ENCODE measurements at regions not wholly inside any gene's neighbourhood (a gene's known extent, or its start where the extent isn't known, plus 50 kb on each side); places are given as distances from the start of the nearest gene placed in this dataset.

DNA sequence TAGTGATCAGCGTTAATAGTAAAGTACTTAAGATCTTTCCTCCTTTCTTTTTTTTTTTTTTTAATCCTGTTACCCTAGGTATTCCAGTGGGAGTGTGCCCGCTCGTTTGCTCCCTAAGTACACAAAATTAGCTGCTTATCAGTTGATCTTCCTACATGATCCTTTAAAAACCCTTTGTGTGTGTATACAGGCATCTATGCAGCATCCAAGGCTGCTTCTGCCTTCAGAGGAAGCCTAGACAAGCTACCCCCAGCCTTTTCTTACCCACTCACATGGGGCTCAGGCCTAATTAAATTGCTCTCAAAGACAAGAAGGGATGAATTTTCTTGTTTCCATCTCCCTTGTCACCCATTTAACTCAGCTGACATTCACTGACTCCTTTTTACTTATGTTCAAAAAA is 343.4 kb upstream of the LMO3 start:
- TF ChIP-seq, protein P1, sequence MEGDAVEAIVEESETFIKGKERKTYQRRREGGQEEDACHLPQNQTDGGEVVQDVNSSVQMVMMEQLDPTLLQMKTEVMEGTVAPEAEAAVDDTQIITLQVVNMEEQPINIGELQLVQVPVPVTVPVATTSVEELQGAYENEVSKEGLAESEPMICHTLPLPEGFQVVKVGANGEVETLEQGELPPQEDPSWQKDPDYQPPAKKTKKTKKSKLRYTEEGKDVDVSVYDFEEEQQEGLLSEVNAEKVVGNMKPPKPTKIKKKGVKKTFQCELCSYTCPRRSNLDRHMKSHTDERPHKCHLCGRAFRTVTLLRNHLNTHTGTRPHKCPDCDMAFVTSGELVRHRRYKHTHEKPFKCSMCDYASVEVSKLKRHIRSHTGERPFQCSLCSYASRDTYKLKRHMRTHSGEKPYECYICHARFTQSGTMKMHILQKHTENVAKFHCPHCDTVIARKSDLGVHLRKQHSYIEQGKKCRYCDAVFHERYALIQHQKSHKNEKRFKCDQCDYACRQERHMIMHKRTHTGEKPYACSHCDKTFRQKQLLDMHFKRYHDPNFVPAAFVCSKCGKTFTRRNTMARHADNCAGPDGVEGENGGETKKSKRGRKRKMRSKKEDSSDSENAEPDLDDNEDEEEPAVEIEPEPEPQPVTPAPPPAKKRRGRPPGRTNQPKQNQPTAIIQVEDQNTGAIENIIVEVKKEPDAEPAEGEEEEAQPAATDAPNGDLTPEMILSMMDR (conservative IDR thresholded peaks at IDR 0.05; ENCODE audit: low read length) = no peak
- TF ChIP-seq EZH2phosphoT487 (IDR thresholded peaks at IDR 0.05; ENCODE audit: borderline replicate concordance) = no peak
